ENCODE measurements at regions not wholly inside any gene's neighbourhood (a gene's known extent, or its start where the extent isn't known, plus 50 kb on each side); places are given as distances from the start of the nearest gene placed in this dataset.

GRCh38 chr19:29378126-29378525, 147.7 kb upstream of the VSTM2B start:
- TF ChIP-seq, protein P1, sequence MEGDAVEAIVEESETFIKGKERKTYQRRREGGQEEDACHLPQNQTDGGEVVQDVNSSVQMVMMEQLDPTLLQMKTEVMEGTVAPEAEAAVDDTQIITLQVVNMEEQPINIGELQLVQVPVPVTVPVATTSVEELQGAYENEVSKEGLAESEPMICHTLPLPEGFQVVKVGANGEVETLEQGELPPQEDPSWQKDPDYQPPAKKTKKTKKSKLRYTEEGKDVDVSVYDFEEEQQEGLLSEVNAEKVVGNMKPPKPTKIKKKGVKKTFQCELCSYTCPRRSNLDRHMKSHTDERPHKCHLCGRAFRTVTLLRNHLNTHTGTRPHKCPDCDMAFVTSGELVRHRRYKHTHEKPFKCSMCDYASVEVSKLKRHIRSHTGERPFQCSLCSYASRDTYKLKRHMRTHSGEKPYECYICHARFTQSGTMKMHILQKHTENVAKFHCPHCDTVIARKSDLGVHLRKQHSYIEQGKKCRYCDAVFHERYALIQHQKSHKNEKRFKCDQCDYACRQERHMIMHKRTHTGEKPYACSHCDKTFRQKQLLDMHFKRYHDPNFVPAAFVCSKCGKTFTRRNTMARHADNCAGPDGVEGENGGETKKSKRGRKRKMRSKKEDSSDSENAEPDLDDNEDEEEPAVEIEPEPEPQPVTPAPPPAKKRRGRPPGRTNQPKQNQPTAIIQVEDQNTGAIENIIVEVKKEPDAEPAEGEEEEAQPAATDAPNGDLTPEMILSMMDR (IDR thresholded peaks at IDR 0.05; ENCODE audit: low read depth, low read length): no peak

DNA sequence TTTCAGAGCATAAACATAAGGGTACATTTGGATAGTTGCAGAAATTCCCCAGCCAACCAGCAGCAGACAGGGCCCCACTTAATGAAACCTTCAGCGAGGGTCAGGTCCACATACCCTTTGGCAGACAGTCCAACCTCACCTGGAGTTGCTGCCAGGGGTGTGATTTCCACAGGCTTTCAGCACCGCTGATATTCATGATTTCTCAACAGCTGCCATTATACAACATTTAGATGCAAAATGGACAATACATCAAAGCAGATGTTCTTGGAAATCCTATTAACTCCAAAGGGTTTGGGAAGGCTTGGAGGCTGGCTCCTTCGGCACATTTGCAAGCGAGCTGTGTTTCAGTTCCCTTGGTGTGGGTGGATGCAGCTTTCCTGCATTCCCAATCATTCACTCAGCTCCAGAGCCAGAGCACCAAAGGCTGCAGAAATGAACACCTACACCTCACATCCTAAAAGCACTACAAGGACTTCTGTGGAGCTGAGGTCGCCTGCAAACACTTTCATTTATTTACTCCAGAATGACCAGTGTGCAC, 147.2 kb upstream of the VSTM2B start:
- TF ChIP-seq, protein P1 (IDR thresholded peaks at IDR 0.05; ENCODE audit: low read depth, low read length): no peak
- Histone ChIP-seq H3K9me3 (ENCODE audit: low read depth) (no peaks in the 10 kb centered on the region), H3K27ac (no peak overlapping the region), H3K27me3 (no peaks in the 10 kb centered on the region), H3K36me3 (no peaks in the 10 kb centered on the region), H3K4me3 (no peak overlapping the region), H3K4me1 (ENCODE audit: low read depth) (no peaks in the 10 kb centered on the region)
- DNase-seq (ENCODE audit: low read depth in 1 of 2, low spot score in 1 of 2): no peak

More at GRCh38 chr19:29378126-29378525, 147.7 kb upstream of the VSTM2B start:
- no peak overlapping the region for H3K4me3 ChIP-seq
- H3K4me1 ChIP-seq (ENCODE audit: low read depth): no peaks in the 10 kb centered on the region
- no peak for DNase-seq (ENCODE audit: low read depth in 1 of 2, low spot score in 1 of 2)
- no peak overlapping the region for H3K27ac ChIP-seq
- no peaks in the 10 kb centered on the region for H3K36me3 ChIP-seq
- H3K27me3 ChIP-seq: no peaks in the 10 kb centered on the region
- no peaks in the 10 kb centered on the region for H3K9me3 ChIP-seq (ENCODE audit: low read depth)

DNA sequence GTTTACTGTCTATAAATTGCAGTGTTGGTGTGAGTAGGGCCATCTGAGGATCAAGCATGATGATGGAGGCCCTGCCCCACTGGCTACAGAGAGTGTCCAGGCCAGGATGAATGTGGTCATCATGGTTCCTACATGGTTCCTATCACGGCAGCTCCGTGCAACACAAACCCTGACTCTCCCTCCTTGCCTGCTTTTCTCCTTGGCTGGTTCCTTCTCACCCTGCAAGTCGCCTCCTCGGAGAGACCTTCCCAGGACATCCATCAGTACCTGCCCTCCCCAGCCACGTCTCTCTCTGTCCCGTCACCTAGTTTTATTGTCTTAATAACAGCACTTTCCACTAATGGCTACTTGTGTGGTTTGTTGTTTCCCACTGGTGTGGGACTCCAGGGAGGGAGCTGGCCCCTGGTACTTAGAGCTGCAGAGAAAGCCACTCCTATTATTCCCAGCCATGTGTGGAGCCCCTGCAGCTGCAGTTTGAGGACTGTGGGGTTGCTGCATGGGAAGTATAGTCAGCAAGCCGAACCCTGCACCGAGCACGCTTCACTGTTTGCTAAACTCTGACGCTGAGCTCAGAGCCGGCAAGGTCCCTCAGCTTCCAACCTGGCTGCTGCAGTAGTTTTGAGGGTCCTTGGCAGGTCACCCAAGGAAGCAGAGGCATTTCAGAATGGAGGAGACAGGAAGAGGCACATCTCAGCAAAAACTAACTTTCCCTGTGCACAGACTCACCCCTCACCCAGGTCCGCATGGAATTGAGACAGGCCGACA, 146.4 kb upstream of the VSTM2B start:
- no peaks in the 10 kb centered on the region for H3K9me3 ChIP-seq (ENCODE audit: low read depth)
- no peaks in the 10 kb centered on the region for H3K36me3 ChIP-seq
- H3K4me3 ChIP-seq: no peak overlapping the region
- TF ChIP-seq, protein P1 (IDR thresholded peaks at IDR 0.05; ENCODE audit: low read depth, low read length): no peak
- no peaks in the 10 kb centered on the region for H3K4me1 ChIP-seq (ENCODE audit: low read depth)
- no peaks in the 10 kb centered on the region for H3K27me3 ChIP-seq
- no peak for DNase-seq (ENCODE audit: low read depth in 1 of 2, low spot score in 1 of 2)
- H3K27ac ChIP-seq: no peak overlapping the region

DNA sequence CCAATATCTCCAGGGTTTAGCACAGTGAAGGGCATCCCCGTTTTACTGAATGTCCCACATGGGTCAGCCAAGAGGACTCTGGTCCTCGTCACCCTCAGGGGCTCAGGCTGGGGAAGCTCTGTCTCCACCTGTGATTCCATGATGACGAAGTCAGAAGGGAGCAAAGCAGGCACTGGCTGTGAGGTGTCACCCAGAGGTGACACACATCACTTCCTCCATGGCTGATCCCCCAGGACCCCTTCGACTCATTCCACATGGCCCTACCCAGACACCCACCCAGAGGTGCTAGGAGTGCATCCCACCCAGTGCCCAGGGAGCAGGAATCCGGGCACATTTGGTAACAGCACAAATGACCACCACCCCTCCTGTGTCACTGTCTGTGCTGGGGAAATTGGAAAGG, 145.2 kb upstream of the VSTM2B start:
- Histone ChIP-seq H3K4me3 (no peak overlapping the region), H3K36me3 (no peaks in the 10 kb centered on the region), H3K9me3 (ENCODE audit: low read depth) (no peaks in the 10 kb centered on the region), H3K27ac (no peak overlapping the region), H3K27me3 (no peaks in the 10 kb centered on the region), H3K4me1 (ENCODE audit: low read depth) (no peaks in the 10 kb centered on the region)
- TF ChIP-seq, protein P1 (IDR thresholded peaks at IDR 0.05; ENCODE audit: low read depth, low read length): no peak
- no peak for DNase-seq (ENCODE audit: low read depth in 1 of 2, low spot score in 1 of 2)

GRCh38 chr19:29381353-29382203, 144.2 kb upstream of the VSTM2B start:
- DNase-seq (ENCODE audit: low read depth in 1 of 2, low spot score in 1 of 2): no peak
- no peaks in the 10 kb centered on the region for H3K36me3 ChIP-seq
- TF ChIP-seq, protein P1 (IDR thresholded peaks at IDR 0.05; ENCODE audit: low read depth, low read length): no peak
- no peaks in the 10 kb centered on the region for H3K4me1 ChIP-seq (ENCODE audit: low read depth)
- no peaks in the 10 kb centered on the region for H3K9me3 ChIP-seq (ENCODE audit: low read depth)
- no peak overlapping the region for H3K4me3 ChIP-seq
- no peaks in the 10 kb centered on the region for H3K27me3 ChIP-seq
- H3K27ac ChIP-seq: no peak overlapping the region

Data from cardiac muscle cell (in vitro differentiated cells and primary cell).